ENCODE measurements at regions not wholly inside any gene's neighbourhood (a gene's known extent, or its start where the extent isn't known, plus 50 kb on each side); places are given as distances from the start of the nearest gene placed in this dataset.

- DNase-seq (ENCODE audit: low read depth in 2 of 2, low spot score in 1 of 2): no peak
Observed at GRCh38 chr12:24231298-24231697, 281.8 kb upstream of the SOX5 start.

GRCh38 chr12:24230061-24230701 lies 280.7 kb upstream of the SOX5 start:
- no peak for DNase-seq (ENCODE audit: low read depth in 2 of 2, low spot score in 1 of 2)

- no peak for DNase-seq (ENCODE audit: low read depth in 2 of 2, low spot score in 1 of 2)
Observed at GRCh38 chr12:24229031-24229700, 279.7 kb upstream of the SOX5 start.

- DNase-seq (ENCODE audit: low read depth in 2 of 2, low spot score in 1 of 2): no peak
Observed at GRCh38 chr12:24228371-24228770, 278.9 kb upstream of the SOX5 start.

GRCh38 chr12:24227551-24227950 lies 278.1 kb upstream of the SOX5 start:
- no peak for DNase-seq (ENCODE audit: low read depth in 2 of 2, low spot score in 1 of 2)

- DNase-seq (ENCODE audit: low read depth in 2 of 2, low spot score in 1 of 2): no peak
Observed at GRCh38 chr12:24226745-24227350, 277.4 kb upstream of the SOX5 start.

- DNase-seq (ENCODE audit: low read depth in 2 of 2, low spot score in 1 of 2): no peak
Observed at GRCh38 chr12:24224401-24224800, 274.9 kb upstream of the SOX5 start.

- DNase-seq (ENCODE audit: low read depth in 2 of 2, low spot score in 1 of 2): no peak
Observed at GRCh38 chr12:24223926-24224325, 274.5 kb upstream of the SOX5 start.

GRCh38 chr12:24222968-24223367 lies 273.5 kb upstream of the SOX5 start:
- DNase-seq (ENCODE audit: low read depth in 2 of 2, low spot score in 1 of 2): no peak

- DNase-seq (ENCODE audit: low read depth in 2 of 2, low spot score in 1 of 2): no peak
Observed at GRCh38 chr12:24212496-24212895, 263.0 kb upstream of the SOX5 start.

- no peak for DNase-seq (ENCODE audit: low read depth in 2 of 2, low spot score in 1 of 2)
Observed at GRCh38 chr12:24206621-24207020, 257.2 kb upstream of the SOX5 start.

GRCh38 chr12:24201258-24201970 lies 251.9 kb upstream of the SOX5 start:
- DNase-seq (ENCODE audit: low read depth in 2 of 2, low spot score in 1 of 2): no peak

- no peak for DNase-seq (ENCODE audit: low read depth in 2 of 2, low spot score in 1 of 2)
Observed at GRCh38 chr12:24200010-24200409, 250.5 kb upstream of the SOX5 start.

- DNase-seq (ENCODE audit: low read depth in 2 of 2, low spot score in 1 of 2): no peak
Observed at GRCh38 chr12:24198936-24199671, 249.6 kb upstream of the SOX5 start.

- DNase-seq (ENCODE audit: low read depth in 2 of 2, low spot score in 1 of 2): no peak
Observed at GRCh38 chr12:24198070-24198469, 248.6 kb upstream of the SOX5 start.

GRCh38 chr12:24197532-24197931 lies 248.1 kb upstream of the SOX5 start:
- DNase-seq (ENCODE audit: low read depth in 2 of 2, low spot score in 1 of 2): no peak

GRCh38 chr12:24195063-24195462 lies 245.6 kb upstream of the SOX5 start:
- DNase-seq (ENCODE audit: low read depth in 2 of 2, low spot score in 1 of 2): no peak

- DNase-seq (ENCODE audit: low read depth in 2 of 2, low spot score in 1 of 2): no peak
Observed at GRCh38 chr12:24191117-24191516, 241.6 kb upstream of the SOX5 start.

GRCh38 chr12:24185782-24186181 lies 236.3 kb upstream of the SOX5 start:
- DNase-seq (ENCODE audit: low read depth in 2 of 2, low spot score in 1 of 2): no peak

- DNase-seq (ENCODE audit: low read depth in 2 of 2, low spot score in 1 of 2): no peak
Observed at GRCh38 chr12:24177889-24178288, 228.4 kb upstream of the SOX5 start.

GRCh38 chr12:24175929-24176328 lies 226.5 kb upstream of the SOX5 start:
- DNase-seq (ENCODE audit: low read depth in 2 of 2, low spot score in 1 of 2): no peak
